Activated CD4-positive, alpha-beta T cell treated with anti-CD3 and anti-CD28 coated beads for 36 hours (primary cell): ENCODE measurements at regions not wholly inside any gene's neighbourhood (a gene's known extent, or its start where the extent isn't known, plus 50 kb on each side); places are given as distances from the start of the nearest gene placed in this dataset.

ENCODE experiments used
- ATAC-seq: fragments of 200-7000 bp; cut with Tn5 transposase; one replicate; pipeline ENCODE4 v1.10.0; 2021; ENCODE audit warnings: mild to moderate bottlenecking, moderate library complexity
- CTCF ChIA-PET: fragments of 350-600 bp; sonication (Branson Sonifier 250); formaldehyde crosslinking; loops from one replicate; lab custom pipeline; 2021; ENCODE audit warnings: antibody characterized with exemption; lab: Charles Lee
- POLR2A ChIA-PET: fragments of 350-600 bp; sonication (Branson Sonifier 250); formaldehyde crosslinking; loops from one replicate; lab custom pipeline; 2021; ENCODE audit warnings: antibody characterized with exemption, inconsistent platforms; lab: Charles Lee
- DNase-seq: peaks from one replicate; pipeline ENCODE4 v3.0.0-alpha.2; 2020
- H3K27ac Mint-ChIP-seq: one replicate; pipeline ENCODE4 v1.8.0; 2021; ENCODE audit warnings: mixed read lengths
- H3K27me3 Mint-ChIP-seq: one replicate; pipeline ENCODE4 v1.8.0; 2021; ENCODE audit warnings: mixed read lengths
- H3K36me3 Mint-ChIP-seq: one replicate; pipeline ENCODE4 v1.8.0; 2021; ENCODE audit warnings: low read depth, mixed read lengths
- H3K4me1 Mint-ChIP-seq: one replicate; pipeline ENCODE4 v1.8.0; 2021; ENCODE audit warnings: mixed read lengths
- H3K4me3 Mint-ChIP-seq: one replicate; pipeline ENCODE4 v1.8.0; 2021; ENCODE audit warnings: mild to moderate bottlenecking, moderate library complexity, mixed read lengths
- H3K9me3 Mint-ChIP-seq: one replicate; pipeline ENCODE4 v1.8.0; 2021; ENCODE audit warnings: low read depth, mixed read lengths
- intact Hi-C, 2 experiments: fragments of 100-400 bp; cut with DNase I in 1 of 2; cut with micrococcal nuclease in 1 of 2; formaldehyde crosslinking; loops; one replicate each; pipeline versions ENCODE4 v1.14.2 to v1.15.1; 2022 to 2024; cut with DNase I, micrococcal nuclease

GRCh38 chr7:32336726-32337125 lies 153.5 kb downstream of the LSM5 start:
- Mint-ChIP-seq H3K9me3 (peaks cover 6% of the 10 kb centered on the region), H3K4me1 (no peaks in the 10 kb centered on the region), H3K27ac (no peak overlapping the region), H3K36me3 (no peaks in the 10 kb centered on the region), H3K27me3 (peaks cover 6% of the 10 kb centered on the region), H3K4me3 (no peak overlapping the region)
- ATAC-seq (no peak), DNase-seq (no peak)
- intact Hi-C loops: no loop called here
- ChIA-PET POLR2A (no interaction called here), CTCF (interaction anchor here (0.9 kb wide), 1 partner anchor 11 kb away, joined by 4 read pairs; no protein-coding TSS in a partner anchor)

GRCh38 chr7:32335107-32335506 lies 155.1 kb downstream of the LSM5 start:
- DNase-seq (no peak), ATAC-seq (no peak)
- Mint-ChIP-seq H3K27ac (no peak overlapping the region), H3K9me3 (peaks cover 12% of the 10 kb centered on the region), H3K4me3 (no peak overlapping the region), H3K27me3 (peaks cover 6% of the 10 kb centered on the region), H3K4me1 (no peaks in the 10 kb centered on the region), H3K36me3 (no peaks in the 10 kb centered on the region)
- ChIA-PET CTCF (no interaction called here), POLR2A (no interaction called here)
- intact Hi-C loops: no loop called here

DNA sequence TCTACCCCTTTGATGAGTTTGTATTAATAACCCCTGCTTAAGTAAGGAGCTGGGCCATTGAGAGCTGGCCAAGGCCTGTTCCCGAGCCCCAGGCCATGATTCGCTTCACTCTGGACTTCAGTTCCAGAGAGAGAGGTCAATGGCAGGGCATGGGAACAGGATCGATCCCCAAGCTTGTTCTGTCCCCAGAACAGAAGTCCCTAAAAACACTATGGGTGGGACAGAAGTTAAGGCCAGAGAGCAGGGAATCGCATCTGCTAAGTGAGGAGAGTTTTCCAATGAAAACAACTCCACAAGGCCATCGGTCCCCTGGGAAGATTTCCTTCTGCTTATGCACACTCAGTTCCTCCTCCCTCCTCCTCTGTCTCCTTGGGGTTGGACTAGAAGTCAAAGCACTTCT lies 159.6 kb downstream of the LSM5 start:
- ATAC-seq (no peak), DNase-seq (no peak)
- Mint-ChIP-seq H3K27me3 (no peaks in the 10 kb centered on the region), H3K9me3 (peaks cover 12% of the 10 kb centered on the region), H3K4me3 (no peak overlapping the region), H3K36me3 (no peaks in the 10 kb centered on the region), H3K4me1 (no peaks in the 10 kb centered on the region), H3K27ac (no peak overlapping the region)
- ChIA-PET POLR2A (no interaction called here), CTCF (no interaction called here)
- intact Hi-C loops: no loop called here

GRCh38 chr7:32326078-32326477 lies 164.1 kb downstream of the LSM5 start:
- intact Hi-C loops: no loop called here
- Mint-ChIP-seq H3K27me3 (peaks cover 2% of the 10 kb centered on the region), H3K9me3 (no peaks in the 10 kb centered on the region), H3K36me3 (no peaks in the 10 kb centered on the region), H3K27ac (no peak overlapping the region), H3K4me1 (no peaks in the 10 kb centered on the region), H3K4me3 (no peak overlapping the region)
- no peak for DNase-seq
- ATAC-seq: no peak
- POLR2A ChIA-PET: no interaction called here
- CTCF ChIA-PET: interaction anchor here (0.6 kb wide), 1 partner anchor 349 kb away, joined by 4 read pairs; no protein-coding TSS in a partner anchor

DNA sequence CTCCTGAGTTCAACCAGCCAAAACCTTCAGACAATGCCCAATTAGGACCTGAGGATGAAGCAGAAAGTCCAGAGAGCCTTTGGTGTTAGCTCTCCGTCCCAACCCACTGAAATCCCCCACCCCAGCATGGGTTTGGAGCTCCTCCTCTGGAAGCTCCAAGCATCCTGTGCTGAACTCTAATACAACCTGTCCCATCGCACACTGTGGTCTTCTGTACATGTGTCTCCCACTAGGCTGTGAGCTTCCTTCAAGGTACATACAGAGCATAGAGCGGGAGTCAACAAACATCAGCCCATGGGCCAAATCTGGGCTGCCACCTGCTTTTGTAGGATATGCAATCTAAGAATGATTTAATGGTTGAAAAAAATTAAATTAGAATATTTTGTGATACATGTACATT lies 166.5 kb downstream of the LSM5 start:
- H3K27ac Mint-ChIP-seq: no peak overlapping the region
- no peaks in the 10 kb centered on the region for H3K9me3 Mint-ChIP-seq
- ATAC-seq: no peak
- H3K4me3 Mint-ChIP-seq: no peak overlapping the region
- no peaks in the 10 kb centered on the region for H3K36me3 Mint-ChIP-seq
- peaks cover 12% of the 10 kb centered on the region for H3K27me3 Mint-ChIP-seq
- intact Hi-C loops: no loop called here
- POLR2A ChIA-PET: no interaction called here
- CTCF ChIA-PET: no interaction called here
- no peaks in the 10 kb centered on the region for H3K4me1 Mint-ChIP-seq
- DNase-seq: no peak

DNA sequence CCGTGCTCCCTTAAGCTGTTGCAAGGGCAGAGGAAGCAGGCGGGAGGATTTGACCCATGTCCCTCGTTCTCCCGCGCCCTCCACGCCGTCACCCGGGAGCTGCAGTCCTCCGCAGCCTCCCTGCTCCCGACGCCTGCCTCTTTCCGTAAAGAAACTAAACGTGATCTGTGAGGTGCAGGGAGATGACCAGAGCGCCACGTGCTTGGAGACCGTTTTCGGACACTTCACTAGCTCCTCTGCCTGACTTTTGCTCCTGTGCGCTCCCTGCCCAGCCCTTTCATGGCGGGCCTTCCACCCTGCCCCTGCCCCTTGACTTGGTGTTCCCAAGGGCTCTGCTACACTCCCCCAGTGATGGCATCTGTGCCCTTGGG lies 171.2 kb downstream of the LSM5 start:
- ChIA-PET CTCF (no interaction called here), POLR2A (no interaction called here)
- peaks cover 2% of the 10 kb centered on the region for H3K4me1 Mint-ChIP-seq
- intact Hi-C loops: no loop called here
- no peaks in the 10 kb centered on the region for H3K36me3 Mint-ChIP-seq
- H3K27ac Mint-ChIP-seq: no peak overlapping the region
- no peak overlapping the region for H3K4me3 Mint-ChIP-seq
- no peak for DNase-seq
- H3K27me3 Mint-ChIP-seq: peaks cover 19% of the 10 kb centered on the region
- ATAC-seq: no peak
- no peaks in the 10 kb centered on the region for H3K9me3 Mint-ChIP-seq

- POLR2A ChIA-PET: no interaction called here
- Mint-ChIP-seq H3K4me3 (no peak overlapping the region), H3K4me1 (peaks cover 2% of the 10 kb centered on the region), H3K27ac (no peak overlapping the region), H3K36me3 (no peaks in the 10 kb centered on the region), H3K9me3 (no peaks in the 10 kb centered on the region), H3K27me3 (peaks cover 19% of the 10 kb centered on the region)
- intact Hi-C loops: no loop called here
- DNase-seq (no peak), ATAC-seq (no peak)
- CTCF ChIA-PET: no interaction called here
Measured at GRCh38 chr7:32318300-32319011, 171.7 kb downstream of the LSM5 start.

- Mint-ChIP-seq H3K9me3 (peaks cover 2% of the 10 kb centered on the region), H3K27ac (no peak overlapping the region), H3K36me3 (no peaks in the 10 kb centered on the region), H3K27me3 (peaks cover 19% of the 10 kb centered on the region), H3K4me3 (no peak overlapping the region), H3K4me1 (peaks cover 2% of the 10 kb centered on the region)
- ChIA-PET CTCF (no interaction called here), POLR2A (no interaction called here)
- intact Hi-C loops: no loop called here
- ATAC-seq (no peak), DNase-seq (no peak)
Measured at GRCh38 chr7:32316839-32317238, 173.3 kb downstream of the LSM5 start.

DNA sequence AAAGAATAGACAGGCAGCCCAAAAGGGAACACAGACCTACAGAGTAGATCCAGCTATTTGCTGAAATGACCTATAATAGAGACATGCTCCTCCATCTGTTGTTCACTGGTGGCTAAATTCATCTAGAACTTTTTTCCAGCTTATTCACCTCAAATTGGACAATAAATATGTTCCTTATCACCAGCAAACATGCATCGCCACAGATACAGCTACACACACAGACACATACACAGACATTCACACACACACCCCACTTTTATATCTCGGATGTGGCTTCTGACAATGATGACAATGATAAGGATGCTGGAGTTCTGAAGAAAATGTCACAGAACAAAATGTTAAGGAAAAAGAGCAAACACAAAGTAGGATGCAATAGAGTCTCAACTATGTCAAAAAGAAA lies 175.4 kb downstream of the LSM5 start:
- Mint-ChIP-seq H3K9me3 (peaks cover 4% of the 10 kb centered on the region), H3K36me3 (no peaks in the 10 kb centered on the region), H3K4me3 (no peak overlapping the region), H3K27ac (no peak overlapping the region), H3K27me3 (peaks cover 13% of the 10 kb centered on the region), H3K4me1 (peaks cover 2% of the 10 kb centered on the region)
- no peak for ATAC-seq
- CTCF ChIA-PET: no interaction called here
- intact Hi-C loops: no loop called here
- no peak for DNase-seq
- POLR2A ChIA-PET: no interaction called here

DNA sequence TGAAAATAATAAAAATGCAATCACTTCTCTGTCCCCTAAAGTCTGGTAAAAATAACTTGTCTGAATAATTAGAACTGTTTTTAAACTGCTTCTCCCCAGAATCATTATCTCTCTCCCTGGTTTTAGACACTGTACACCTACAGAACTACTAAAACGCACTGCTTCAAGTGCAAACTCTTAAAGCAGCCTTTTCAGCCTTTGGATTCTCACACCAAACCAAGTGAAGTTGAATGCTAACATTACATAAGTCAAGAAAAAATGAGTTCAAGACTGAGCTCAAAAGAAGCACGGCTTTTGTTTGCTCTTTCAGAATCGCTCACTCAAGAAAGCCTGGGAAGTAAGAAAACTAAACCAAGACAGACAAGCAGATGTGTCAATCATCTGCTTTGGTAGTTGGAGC lies 188.8 kb downstream of the LSM5 start:
- Mint-ChIP-seq H3K36me3 (no peaks in the 10 kb centered on the region), H3K27ac (no peak overlapping the region), H3K9me3 (no peaks in the 10 kb centered on the region), H3K4me3 (no peak overlapping the region), H3K4me1 (peaks cover 6% of the 10 kb centered on the region), H3K27me3 (peaks cover 34% of the 10 kb centered on the region)
- ChIA-PET POLR2A (no interaction called here), CTCF (no interaction called here)
- no peak for DNase-seq
- intact Hi-C loops: no loop called here
- ATAC-seq: no peak

DNA sequence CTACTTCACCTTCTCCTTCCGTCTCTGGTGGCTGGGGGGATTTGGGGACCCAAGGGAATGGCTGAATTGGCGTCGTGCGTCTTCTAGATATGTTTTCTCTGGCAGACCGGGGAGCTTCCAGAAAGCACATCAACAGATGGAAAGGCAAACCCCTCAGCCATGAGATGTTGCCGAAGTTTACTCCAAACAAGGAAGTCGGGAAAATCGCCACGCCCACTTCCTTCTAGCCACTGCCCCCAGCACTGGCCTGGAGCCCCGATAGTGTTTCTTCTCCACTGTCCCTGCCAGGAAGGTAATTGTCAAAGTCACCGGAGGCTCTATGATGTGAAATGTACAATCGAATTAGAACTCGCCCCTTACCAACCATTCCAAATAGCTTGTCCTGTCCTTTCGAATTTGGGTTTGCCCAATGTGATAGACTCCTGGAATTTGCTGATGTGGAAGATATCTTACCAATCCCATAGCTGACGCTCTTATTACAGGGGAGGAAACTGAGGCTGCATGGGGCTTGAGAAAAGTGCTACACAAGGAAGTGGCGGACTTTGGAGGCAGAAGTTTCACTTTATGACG lies 191.0 kb downstream of the LSM5 start:
- H3K4me1 Mint-ChIP-seq: peaks cover 6% of the 10 kb centered on the region
- CTCF ChIA-PET: no interaction called here
- ATAC-seq (no peak), DNase-seq (no peak)
- no peaks in the 10 kb centered on the region for H3K9me3 Mint-ChIP-seq
- no peaks in the 10 kb centered on the region for H3K36me3 Mint-ChIP-seq
- peaks cover 35% of the 10 kb centered on the region for H3K27me3 Mint-ChIP-seq
- intact Hi-C loops: no loop called here
- no peak overlapping the region for H3K4me3 Mint-ChIP-seq
- H3K27ac Mint-ChIP-seq: no peak overlapping the region
- POLR2A ChIA-PET: no interaction called here

DNA sequence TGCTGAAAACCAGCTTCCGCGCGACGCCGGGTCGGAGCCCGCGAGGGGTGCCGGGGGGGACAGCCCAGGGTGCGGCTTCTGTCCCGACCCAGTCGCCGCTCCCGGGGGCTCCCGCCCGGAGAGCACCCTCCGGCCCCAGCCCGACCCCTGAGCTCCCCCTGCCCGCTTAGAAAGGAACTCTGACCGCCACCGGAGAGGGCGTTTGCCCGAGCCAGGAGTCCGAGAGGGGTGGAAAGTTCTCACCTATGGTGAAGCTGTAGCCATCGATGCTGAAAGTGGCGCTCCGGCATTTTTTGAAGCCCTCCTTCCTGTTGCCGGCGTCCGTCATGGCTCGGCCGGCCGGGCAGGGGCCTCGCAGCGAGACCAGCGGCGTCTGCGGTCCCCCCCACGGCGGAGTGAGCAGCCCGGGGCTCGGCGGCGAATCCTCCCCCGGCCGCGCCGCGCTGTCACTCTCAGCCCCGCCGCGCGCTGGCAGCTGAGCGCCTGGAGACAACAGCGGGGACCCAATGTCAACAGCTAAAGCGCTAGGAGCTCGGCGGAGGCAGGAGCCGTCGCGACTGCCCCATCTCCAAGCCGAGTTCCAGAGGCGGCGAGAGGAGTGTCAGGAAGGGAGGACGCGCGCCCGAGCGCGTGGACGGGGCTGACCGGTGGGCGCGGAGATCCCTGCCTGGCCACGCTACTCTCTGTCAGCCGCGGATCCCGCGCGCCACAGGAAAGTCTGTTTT lies 191.6 kb downstream of the LSM5 start:
- DNase-seq (no peak), ATAC-seq (no peak)
- Mint-ChIP-seq H3K9me3 (no peaks in the 10 kb centered on the region), H3K27me3 (peaks cover 35% of the 10 kb centered on the region), H3K36me3 (no peaks in the 10 kb centered on the region), H3K27ac (no peak overlapping the region), H3K4me1 (peaks cover 6% of the 10 kb centered on the region), H3K4me3 (no peak overlapping the region)
- ChIA-PET CTCF (no interaction called here), POLR2A (no interaction called here)
- intact Hi-C loops: no loop called here
